IgD-negative memory B cell (primary cell): ENCODE measurements at regions not wholly inside any gene's neighbourhood (a gene's known extent, or its start where the extent isn't known, plus 50 kb on each side); places are given as distances from the start of the nearest gene placed in this dataset.
"Not testable (repeated sequence)": the region's sequence is repeated elsewhere in the genome, so short reads cannot be mapped to it uniquely, and the experiment has no call there.

Source experiments
- H3K27ac Mint-ChIP-seq, 3 donors: one replicate each; pipeline ENCODE4 v1.8.0; 2020 to 2022; ENCODE audit warnings: mild to moderate bottlenecking in 3 of 3, mixed read lengths in 3 of 3, moderate library complexity in 1 of 3
- H3K27me3 Mint-ChIP-seq: one replicate; pipeline ENCODE4 v1.8.0; 2021; ENCODE audit warnings: mixed read lengths
- H3K36me3 Mint-ChIP-seq: one replicate; pipeline ENCODE4 v1.8.0; 2020; ENCODE audit warnings: mild to moderate bottlenecking, mixed read lengths
- H3K4me1 Mint-ChIP-seq, 3 donors: one replicate each; pipeline ENCODE4 v1.8.0; 2020 to 2022; ENCODE audit warnings: mixed read lengths in 3 of 3, mild to moderate bottlenecking in 1 of 3
- H3K4me3 Mint-ChIP-seq, 4 donors: one replicate each; pipeline ENCODE4 v1.8.0; 2020 to 2022; ENCODE audit warnings: mild to moderate bottlenecking in 4 of 4, mixed read lengths in 4 of 4, moderate library complexity in 3 of 4
- H3K9me3 Mint-ChIP-seq, 3 donors: one replicate each; pipeline ENCODE4 v1.8.0; 2020 to 2021; ENCODE audit warnings: mixed read lengths in 3 of 3, mild to moderate bottlenecking in 1 of 3

GRCh38 chr6:75031102-75031501 lies 174.8 kb downstream of the COL12A1 start:
- not testable (repeated sequence) for H3K27ac Mint-ChIP-seq, H3K4me3 Mint-ChIP-seq

GRCh38 chr6:75029333-75029732 lies 176.5 kb downstream of the COL12A1 start:
- H3K27ac Mint-ChIP-seq = no peak overlapping the region
- no peaks in the 10 kb centered on the region for H3K4me1 Mint-ChIP-seq
- H3K4me3 Mint-ChIP-seq = no peak overlapping the region
- no peaks in the 10 kb centered on the region for H3K9me3 Mint-ChIP-seq
- no peaks in the 10 kb centered on the region for H3K36me3 Mint-ChIP-seq
- no peaks in the 10 kb centered on the region for H3K27me3 Mint-ChIP-seq

More at GRCh38 chr6:75031102-75031501, 174.8 kb downstream of the COL12A1 start:
- not testable (repeated sequence) for H3K9me3 Mint-ChIP-seq, H3K4me1 Mint-ChIP-seq, H3K27me3 Mint-ChIP-seq, H3K36me3 Mint-ChIP-seq

GRCh38 chr6:75025371-75025770 lies 180.5 kb downstream of the COL12A1 start:
- Mint-ChIP-seq H3K36me3 (no peaks in the 10 kb centered on the region), H3K27ac (no peak overlapping the region), H3K4me1 (no peaks in the 10 kb centered on the region), H3K4me3 (no peak overlapping the region), H3K9me3 (peaks cover 0 to 3% (median 2%) of the 10 kb centered on the region in 3 donors), H3K27me3 (no peaks in the 10 kb centered on the region)

GRCh38 chr6:75024828-75025227 lies 181.0 kb downstream of the COL12A1 start:
- H3K4me1 Mint-ChIP-seq = no peaks in the 10 kb centered on the region
- H3K27ac Mint-ChIP-seq = no peak overlapping the region
- no peaks in the 10 kb centered on the region for H3K36me3 Mint-ChIP-seq
- H3K27me3 Mint-ChIP-seq = no peaks in the 10 kb centered on the region
- H3K4me3 Mint-ChIP-seq = no peak overlapping the region
- peaks cover 0 to 3% (median 2%) of the 10 kb centered on the region in 3 donors for H3K9me3 Mint-ChIP-seq

- no peaks in the 10 kb centered on the region for H3K27me3 Mint-ChIP-seq
- peaks cover 0 to 7% (median 5%) of the 10 kb centered on the region in 3 donors for H3K9me3 Mint-ChIP-seq
- peak overlapping the region in 1 of 3 donors; percentile 60 for H3K27ac Mint-ChIP-seq
- H3K36me3 Mint-ChIP-seq = no peaks in the 10 kb centered on the region
- no peak overlapping the region for H3K4me3 Mint-ChIP-seq
- no peaks in the 10 kb centered on the region for H3K4me1 Mint-ChIP-seq
These were observed 182.2 kb downstream of the COL12A1 start for GRCh38 chr6:75023634-75024033.

- H3K27ac Mint-ChIP-seq = no peak overlapping the region
- no peaks in the 10 kb centered on the region for H3K4me1 Mint-ChIP-seq
- no peaks in the 10 kb centered on the region for H3K36me3 Mint-ChIP-seq
- H3K27me3 Mint-ChIP-seq = no peaks in the 10 kb centered on the region
- H3K9me3 Mint-ChIP-seq = peaks cover 0 to 7% (median 5%) of the 10 kb centered on the region in 3 donors
- H3K4me3 Mint-ChIP-seq = no peak overlapping the region
These were observed 184.9 kb downstream of the COL12A1 start for GRCh38 chr6:75020971-75021370.

GRCh38 chr6:75020376-75020775 lies 185.5 kb downstream of the COL12A1 start:
- H3K27me3 Mint-ChIP-seq = no peaks in the 10 kb centered on the region
- peaks cover 0 to 7% (median 5%) of the 10 kb centered on the region in 3 donors for H3K9me3 Mint-ChIP-seq
- H3K27ac Mint-ChIP-seq = no peak overlapping the region
- H3K36me3 Mint-ChIP-seq = no peaks in the 10 kb centered on the region
- no peaks in the 10 kb centered on the region for H3K4me1 Mint-ChIP-seq
- H3K4me3 Mint-ChIP-seq = no peak overlapping the region

GRCh38 chr6:75012018-75012417 lies 193.8 kb downstream of the COL12A1 start:
- Mint-ChIP-seq H3K4me1 (no peaks in the 10 kb centered on the region), H3K4me3 (no peak overlapping the region), H3K27me3 (no peaks in the 10 kb centered on the region), H3K36me3 (no peaks in the 10 kb centered on the region), H3K27ac (no peak overlapping the region), H3K9me3 (peaks cover 0 to 12% (median 9%) of the 10 kb centered on the region in 3 donors)

- not testable (repeated sequence) for H3K36me3 Mint-ChIP-seq, H3K27me3 Mint-ChIP-seq, H3K4me3 Mint-ChIP-seq, H3K4me1 Mint-ChIP-seq, H3K9me3 Mint-ChIP-seq, H3K27ac Mint-ChIP-seq
These were observed 201.9 kb downstream of the COL12A1 start for GRCh38 chr6:75003984-75004383.

- Mint-ChIP-seq H3K9me3 (peaks cover 0 to 10% (median 3%) of the 10 kb centered on the region in 3 donors), H3K27ac (no peak overlapping the region), H3K36me3 (no peaks in the 10 kb centered on the region), H3K4me1 (no peaks in the 10 kb centered on the region), H3K27me3 (no peaks in the 10 kb centered on the region), H3K4me3 (no peak overlapping the region)
These were observed 208.2 kb downstream of the COL12A1 start for GRCh38 chr6:74997646-74998045.

GRCh38 chr6:74993136-74993535 lies 212.7 kb downstream of the COL12A1 start:
- H3K4me3 Mint-ChIP-seq = no peak overlapping the region
- no peaks in the 10 kb centered on the region for H3K4me1 Mint-ChIP-seq
- no peak overlapping the region for H3K27ac Mint-ChIP-seq
- H3K36me3 Mint-ChIP-seq = no peaks in the 10 kb centered on the region
- H3K27me3 Mint-ChIP-seq = no peaks in the 10 kb centered on the region
- peaks cover 0 to 10% (median 3%) of the 10 kb centered on the region in 3 donors for H3K9me3 Mint-ChIP-seq

- Mint-ChIP-seq H3K36me3 (no peaks in the 10 kb centered on the region), H3K4me1 (no peaks in the 10 kb centered on the region), H3K9me3 (peaks cover 0 to 6% (median 3%) of the 10 kb centered on the region in 3 donors), H3K4me3 (no peak overlapping the region), H3K27me3 (no peaks in the 10 kb centered on the region), H3K27ac (no peak overlapping the region)
These were observed 214.1 kb downstream of the COL12A1 start for GRCh38 chr6:74991573-74992332.

- H3K27me3 Mint-ChIP-seq = no peaks in the 10 kb centered on the region
- no peaks in the 10 kb centered on the region for H3K36me3 Mint-ChIP-seq
- H3K4me3 Mint-ChIP-seq = no peak overlapping the region
- peaks cover 0 to 5% (median 3%) of the 10 kb centered on the region in 3 donors for H3K9me3 Mint-ChIP-seq
- no peak overlapping the region for H3K27ac Mint-ChIP-seq
- H3K4me1 Mint-ChIP-seq = no peaks in the 10 kb centered on the region
These were observed 226.6 kb downstream of the COL12A1 start for GRCh38 chr6:74979065-74979766.

- H3K36me3 Mint-ChIP-seq = no peaks in the 10 kb centered on the region
- H3K4me1 Mint-ChIP-seq = no peaks in the 10 kb centered on the region
- H3K4me3 Mint-ChIP-seq = no peak overlapping the region
- no peaks in the 10 kb centered on the region for H3K27me3 Mint-ChIP-seq
- no peak overlapping the region for H3K27ac Mint-ChIP-seq
- H3K9me3 Mint-ChIP-seq = peaks cover 1 to 5% (median 2%) of the 10 kb centered on the region in 3 donors
These were observed 229.2 kb downstream of the COL12A1 start for GRCh38 chr6:74976701-74977100.

GRCh38 chr6:74976026-74976425 lies 229.8 kb downstream of the COL12A1 start:
- no peak overlapping the region for H3K4me3 Mint-ChIP-seq
- H3K27me3 Mint-ChIP-seq = no peaks in the 10 kb centered on the region
- no peaks in the 10 kb centered on the region for H3K4me1 Mint-ChIP-seq
- H3K27ac Mint-ChIP-seq = no peak overlapping the region
- H3K36me3 Mint-ChIP-seq = no peaks in the 10 kb centered on the region
- peaks cover 1 to 5% (median 2%) of the 10 kb centered on the region in 3 donors for H3K9me3 Mint-ChIP-seq

GRCh38 chr6:74973591-74973990 lies 232.3 kb downstream of the COL12A1 start:
- Mint-ChIP-seq H3K9me3 (peaks cover 1 to 5% (median 2%) of the 10 kb centered on the region in 3 donors), H3K36me3 (no peaks in the 10 kb centered on the region), H3K27me3 (no peaks in the 10 kb centered on the region), H3K4me1 (no peaks in the 10 kb centered on the region), H3K27ac (no peak overlapping the region), H3K4me3 (no peak overlapping the region)
